ENCODE measurements at regions not wholly inside any gene's neighbourhood (a gene's known extent, or its start where the extent isn't known, plus 50 kb on each side); places are given as distances from the start of the nearest gene placed in this dataset.
"Not testable (repeated sequence)": the region's sequence is repeated elsewhere in the genome, so short reads cannot be mapped to it uniquely, and the experiment has no call there.

GRCh38 chr2:67124531-67124930 lies 272.6 kb upstream of the ETAA1 start:
- DNase-seq (ENCODE audit: low spot score), result no peak
- intact Hi-C loops (cut with DNase I), result no loop called here

- DNase-seq (ENCODE audit: low spot score), result no peak
- intact Hi-C loops (cut with DNase I), result no loop called here
Measured at GRCh38 chr2:67130531-67131256, 266.4 kb upstream of the ETAA1 start.

- intact Hi-C loops (cut with DNase I), result no loop called here
- DNase-seq (ENCODE audit: low spot score), result no peak
Measured at GRCh38 chr2:67131257-67131609, 265.9 kb upstream of the ETAA1 start.

- DNase-seq (ENCODE audit: low spot score); intact Hi-C loops (cut with DNase I): not testable (repeated sequence)
Measured at GRCh38 chr2:67132441-67132940, 264.6 kb upstream of the ETAA1 start.

GRCh38 chr2:67135208-67135607 lies 261.9 kb upstream of the ETAA1 start:
- intact Hi-C loops (cut with DNase I), result no loop called here
- DNase-seq (ENCODE audit: low spot score), result no peak

- DNase-seq (ENCODE audit: low spot score), result no peak
- intact Hi-C loops (cut with DNase I), result no loop called here
Measured at GRCh38 chr2:67137699-67138098, 259.4 kb upstream of the ETAA1 start.

GRCh38 chr2:67142071-67142470 lies 255.1 kb upstream of the ETAA1 start:
- intact Hi-C loops (cut with DNase I), result no loop called here

GRCh38 chr2:67142741-67143140 lies 254.4 kb upstream of the ETAA1 start:
- DNase-seq (ENCODE audit: low spot score), result no peak
- intact Hi-C loops (cut with DNase I), result no loop called here

More at GRCh38 chr2:67142071-67142470, 255.1 kb upstream of the ETAA1 start:
- no peak for DNase-seq (ENCODE audit: low spot score)

GRCh38 chr2:67145851-67146250 lies 251.3 kb upstream of the ETAA1 start:
- intact Hi-C loops (cut with DNase I), result no loop called here
- DNase-seq (ENCODE audit: low spot score), result no peak

- DNase-seq (ENCODE audit: low spot score), result no peak
- intact Hi-C loops (cut with DNase I), result no loop called here
Measured at GRCh38 chr2:67156796-67157195, 240.3 kb upstream of the ETAA1 start.

- intact Hi-C loops (cut with DNase I), result no loop called here
- DNase-seq (ENCODE audit: low spot score), result no peak
Measured at GRCh38 chr2:67158718-67159117, 238.4 kb upstream of the ETAA1 start.

GRCh38 chr2:67159929-67160328 lies 237.2 kb upstream of the ETAA1 start:
- intact Hi-C loops (cut with DNase I), result no loop called here
- DNase-seq (ENCODE audit: low spot score), result no peak

GRCh38 chr2:67164771-67165522 lies 232.2 kb upstream of the ETAA1 start:
- no peak for DNase-seq (ENCODE audit: low spot score)
- intact Hi-C loops (cut with DNase I), result no loop called here

- intact Hi-C loops (cut with DNase I), result no loop called here
- no peak for DNase-seq (ENCODE audit: low spot score)
Measured at GRCh38 chr2:67165523-67165990, 231.6 kb upstream of the ETAA1 start.

- DNase-seq (ENCODE audit: low spot score); intact Hi-C loops (cut with DNase I): not testable (repeated sequence)
Measured at GRCh38 chr2:67166511-67166910, 230.6 kb upstream of the ETAA1 start.

GRCh38 chr2:67169417-67170140 lies 227.6 kb upstream of the ETAA1 start:
- DNase-seq (ENCODE audit: low spot score), result no peak
- intact Hi-C loops (cut with DNase I), result no loop called here

- intact Hi-C loops (cut with DNase I), result no loop called here
- DNase-seq (ENCODE audit: low spot score), result no peak
Measured at GRCh38 chr2:67179526-67179925, 217.6 kb upstream of the ETAA1 start.

GRCh38 chr2:67180841-67181240 lies 216.3 kb upstream of the ETAA1 start:
- intact Hi-C loops (cut with DNase I), result no loop called here
- no peak for DNase-seq (ENCODE audit: low spot score)

- intact Hi-C loops (cut with DNase I), result no loop called here
- DNase-seq (ENCODE audit: low spot score), result no peak
Measured at GRCh38 chr2:67182884-67183283, 214.2 kb upstream of the ETAA1 start.

GRCh38 chr2:67186326-67186725 lies 210.8 kb upstream of the ETAA1 start:
- intact Hi-C loops (cut with DNase I), result no loop called here
- DNase-seq (ENCODE audit: low spot score), result no peak

Data from cardiac septum (tissue), 1 donor.